ENCODE measurements at regions not wholly inside any gene's neighbourhood (a gene's known extent, or its start where the extent isn't known, plus 50 kb on each side); places are given as distances from the start of the nearest gene placed in this dataset.

DNA sequence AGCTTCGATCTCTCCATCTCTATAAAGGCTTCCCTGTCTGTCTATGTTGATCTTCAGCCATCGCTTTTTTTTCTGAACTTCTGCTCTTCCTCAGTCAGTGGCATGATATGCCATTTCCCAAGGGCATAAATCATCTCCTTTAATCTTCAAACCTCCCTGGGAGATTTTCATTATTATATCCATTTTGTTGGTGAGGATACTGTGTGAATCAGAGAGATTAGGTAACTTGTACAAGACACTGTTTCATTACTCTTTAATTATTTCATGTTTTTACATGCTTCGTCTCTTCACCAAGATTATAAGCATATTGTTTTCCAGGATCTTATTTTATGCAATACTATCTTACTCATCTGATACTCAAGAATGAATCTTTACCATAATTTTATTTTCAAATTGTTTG is 124.8 kb upstream of the ATP11B start:
- POLR2A ChIA-PET, result interaction anchor here (0.7 kb wide), 1 partner anchor 1392 kb away, joined by 5 read pairs; no protein-coding TSS in a partner anchor
- Histone ChIP-seq H4K20me1 (ENCODE audit: insufficient read depth, low read length) (no peaks in the 10 kb centered on the region), H3K9me2 (ENCODE audit: insufficient read depth, low read length) (no peaks in the 10 kb centered on the region), H3K36me3 (ENCODE audit: insufficient read depth, low read length) (no peaks in the 10 kb centered on the region), H3K4me1 (ENCODE audit: insufficient read depth, low read length, poor library complexity, severe bottlenecking) (no peaks in the 10 kb centered on the region), H3K9me3 (ENCODE audit: low read length) (no peaks in the 10 kb centered on the region), H3K4me2 (ENCODE audit: low read length) (no peak overlapping the region), H3K27ac (ENCODE audit: low read depth, low read length, poor library complexity, severe bottlenecking) (no peak overlapping the region), H2AFZ (ENCODE audit: low read length) (no peak overlapping the region), H3K79me2 (ENCODE audit: insufficient read depth, low read depth, low read length) (no peaks in the 10 kb centered on the region), H3K4me3 (ENCODE audit: low read depth, low read length, poor library complexity, severe bottlenecking) (no peak overlapping the region)
- TF ChIP-seq, protein P1, sequence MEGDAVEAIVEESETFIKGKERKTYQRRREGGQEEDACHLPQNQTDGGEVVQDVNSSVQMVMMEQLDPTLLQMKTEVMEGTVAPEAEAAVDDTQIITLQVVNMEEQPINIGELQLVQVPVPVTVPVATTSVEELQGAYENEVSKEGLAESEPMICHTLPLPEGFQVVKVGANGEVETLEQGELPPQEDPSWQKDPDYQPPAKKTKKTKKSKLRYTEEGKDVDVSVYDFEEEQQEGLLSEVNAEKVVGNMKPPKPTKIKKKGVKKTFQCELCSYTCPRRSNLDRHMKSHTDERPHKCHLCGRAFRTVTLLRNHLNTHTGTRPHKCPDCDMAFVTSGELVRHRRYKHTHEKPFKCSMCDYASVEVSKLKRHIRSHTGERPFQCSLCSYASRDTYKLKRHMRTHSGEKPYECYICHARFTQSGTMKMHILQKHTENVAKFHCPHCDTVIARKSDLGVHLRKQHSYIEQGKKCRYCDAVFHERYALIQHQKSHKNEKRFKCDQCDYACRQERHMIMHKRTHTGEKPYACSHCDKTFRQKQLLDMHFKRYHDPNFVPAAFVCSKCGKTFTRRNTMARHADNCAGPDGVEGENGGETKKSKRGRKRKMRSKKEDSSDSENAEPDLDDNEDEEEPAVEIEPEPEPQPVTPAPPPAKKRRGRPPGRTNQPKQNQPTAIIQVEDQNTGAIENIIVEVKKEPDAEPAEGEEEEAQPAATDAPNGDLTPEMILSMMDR (conservative IDR thresholded peaks at IDR 0.05; ENCODE audit: low read length), result no peak
- no peak for TF ChIP-seq EZH2phosphoT487 (IDR thresholded peaks at IDR 0.05; ENCODE audit: borderline replicate concordance, low read depth, low read length)
- DNase-seq (ENCODE audit: low spot score), result no peak
- CTCF ChIA-PET (ENCODE audit: unreplicated experiment), result no interaction called here
- BruUV-seq (replicated peaks), result no TSS peak
- intact Hi-C loops (cut with micrococcal nuclease; ENCODE audit: unreplicated experiment), result no loop called here

DNA sequence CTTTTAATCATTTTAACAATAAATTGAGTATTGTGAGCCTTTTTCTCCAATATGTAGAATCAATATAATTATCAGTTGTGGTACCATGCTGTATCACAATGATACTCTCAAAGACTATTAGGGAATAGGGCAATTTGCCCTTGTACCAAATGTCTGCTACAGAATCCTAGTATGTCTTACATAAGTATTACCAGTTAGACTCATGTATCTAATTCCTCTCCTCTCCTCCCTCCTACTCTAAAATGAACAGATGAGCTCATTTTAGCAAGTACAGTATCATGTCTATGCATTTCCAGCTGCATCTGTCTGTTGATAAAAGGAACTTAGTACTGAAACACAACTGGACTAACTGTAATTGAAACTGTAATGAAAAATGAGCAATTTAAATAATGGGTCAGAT is 124.3 kb upstream of the ATP11B start:
- no peak for DNase-seq (ENCODE audit: low spot score)
- no peak overlapping the region for H3K27ac ChIP-seq (ENCODE audit: low read depth, low read length, poor library complexity, severe bottlenecking)
- ChIA-PET POLR2A (no interaction called here), CTCF (ENCODE audit: unreplicated experiment) (no interaction called here)
- BruUV-seq (replicated peaks), result no TSS peak
- H4K20me1 ChIP-seq (ENCODE audit: insufficient read depth, low read length), result no peaks in the 10 kb centered on the region
- H3K4me1 ChIP-seq (ENCODE audit: insufficient read depth, low read length, poor library complexity, severe bottlenecking), result no peaks in the 10 kb centered on the region
- intact Hi-C loops (cut with micrococcal nuclease; ENCODE audit: unreplicated experiment), result no loop called here
- H3K4me2 ChIP-seq (ENCODE audit: low read length), result no peak overlapping the region
- no peaks in the 10 kb centered on the region for H3K79me2 ChIP-seq (ENCODE audit: insufficient read depth, low read depth, low read length)
- TF ChIP-seq, protein P1 (conservative IDR thresholded peaks at IDR 0.05; ENCODE audit: low read length), result no peak
- no peak for TF ChIP-seq EZH2phosphoT487 (IDR thresholded peaks at IDR 0.05; ENCODE audit: borderline replicate concordance, low read depth, low read length)
- no peak overlapping the region for H2AFZ ChIP-seq (ENCODE audit: low read length)
- H3K4me3 ChIP-seq (ENCODE audit: low read depth, low read length, poor library complexity, severe bottlenecking), result no peak overlapping the region
- no peaks in the 10 kb centered on the region for H3K9me3 ChIP-seq (ENCODE audit: low read length)
- H3K36me3 ChIP-seq (ENCODE audit: insufficient read depth, low read length), result no peaks in the 10 kb centered on the region
- no peaks in the 10 kb centered on the region for H3K9me2 ChIP-seq (ENCODE audit: insufficient read depth, low read length)

DNA sequence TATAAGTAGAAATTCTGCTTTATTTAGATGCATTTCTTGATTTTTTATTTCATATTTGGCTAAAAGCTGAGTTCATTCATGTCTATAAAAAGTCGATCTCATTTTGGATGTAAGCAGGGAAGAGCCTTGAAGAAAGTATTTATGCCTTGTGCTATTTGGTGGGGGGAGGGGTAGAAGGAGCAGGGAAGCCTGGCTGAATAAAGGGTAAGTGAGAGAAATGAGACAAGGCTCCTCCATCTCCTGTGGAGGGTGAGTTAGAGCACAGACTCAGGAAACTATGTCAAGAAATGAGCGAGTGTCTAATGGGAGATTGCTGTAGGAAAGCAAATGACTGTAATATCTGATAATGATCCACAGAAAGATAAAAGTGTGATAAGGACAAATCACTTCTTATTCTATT is 121.8 kb upstream of the ATP11B start:
- no peak overlapping the region for H3K4me2 ChIP-seq (ENCODE audit: low read length)
- ChIA-PET CTCF (ENCODE audit: unreplicated experiment) (no interaction called here), POLR2A (interaction anchor here (0.6 kb wide), 2 partner anchors 261 to 382 kb away, joined by 3 read pairs; no protein-coding TSS in a partner anchor)

More for the DNA sequence above, 121.8 kb upstream of the ATP11B start:
- BruUV-seq (replicated peaks), result no TSS peak
- DNase-seq (ENCODE audit: low spot score), result no peak
- intact Hi-C loops (cut with micrococcal nuclease; ENCODE audit: unreplicated experiment), result no loop called here
- Histone ChIP-seq H4K20me1 (ENCODE audit: insufficient read depth, low read length) (no peaks in the 10 kb centered on the region), H3K9me3 (ENCODE audit: low read length) (no peaks in the 10 kb centered on the region), H3K27ac (ENCODE audit: low read depth, low read length, poor library complexity, severe bottlenecking) (no peak overlapping the region), H3K79me2 (ENCODE audit: insufficient read depth, low read depth, low read length) (no peaks in the 10 kb centered on the region), H3K4me1 (ENCODE audit: insufficient read depth, low read length, poor library complexity, severe bottlenecking) (no peaks in the 10 kb centered on the region), H2AFZ (ENCODE audit: low read length) (no peak overlapping the region), H3K9me2 (ENCODE audit: insufficient read depth, low read length) (no peaks in the 10 kb centered on the region), H3K4me3 (ENCODE audit: low read depth, low read length, poor library complexity, severe bottlenecking) (no peak overlapping the region), H3K36me3 (ENCODE audit: insufficient read depth, low read length) (no peaks in the 10 kb centered on the region)
- TF ChIP-seq, protein P1 (conservative IDR thresholded peaks at IDR 0.05; ENCODE audit: low read length), result no peak
- TF ChIP-seq EZH2phosphoT487 (IDR thresholded peaks at IDR 0.05; ENCODE audit: borderline replicate concordance, low read depth, low read length), result no peak
